ENCODE measurements at regions not wholly inside any gene's neighbourhood (a gene's known extent, or its start where the extent isn't known, plus 50 kb on each side); places are given as distances from the start of the nearest gene placed in this dataset.

DNA sequence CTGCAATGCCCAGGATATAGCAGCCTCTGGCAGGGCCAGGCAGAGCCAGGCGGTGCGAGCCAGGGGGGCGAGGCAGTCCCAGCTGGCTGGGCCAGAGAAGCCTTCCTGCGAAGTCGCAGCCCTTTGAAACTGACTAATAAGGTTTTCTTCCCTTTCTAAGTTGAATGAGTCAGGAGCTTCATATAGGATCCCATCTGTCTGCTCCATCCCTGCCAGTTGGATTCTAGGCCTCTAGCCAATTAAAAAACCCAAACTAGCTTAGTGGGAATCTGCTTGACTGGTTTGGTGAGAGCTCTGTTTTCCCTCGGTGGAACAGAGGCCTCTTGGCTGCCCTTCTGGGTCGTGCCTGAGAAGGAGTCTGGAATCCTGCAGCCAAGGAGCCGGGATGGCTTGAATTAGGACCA, 70.1 kb upstream of the RAPGEF1 start:
- peak; percentile 58 for DNase-seq

DNA sequence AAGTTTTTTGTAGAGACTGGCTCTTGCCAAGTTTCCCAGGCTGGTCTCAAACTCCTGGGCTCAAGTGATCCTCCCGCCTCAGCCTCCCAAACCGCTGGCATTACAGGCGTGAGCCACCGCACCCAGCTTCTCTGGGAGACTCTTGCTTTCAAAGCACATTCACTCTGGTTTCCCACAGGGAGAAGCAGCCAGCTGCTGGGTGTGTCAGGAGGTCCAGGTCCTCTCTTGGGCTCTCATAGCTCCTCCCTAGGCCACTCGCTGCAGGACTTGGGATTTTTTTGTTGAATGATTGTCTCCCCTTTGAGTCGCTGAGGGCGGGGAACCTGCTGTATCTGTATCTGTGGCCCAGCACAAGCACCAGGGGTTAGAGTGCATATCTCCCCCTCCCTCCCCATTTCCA, 68.4 kb upstream of the RAPGEF1 start:
- DNase-seq = no peak

DNA sequence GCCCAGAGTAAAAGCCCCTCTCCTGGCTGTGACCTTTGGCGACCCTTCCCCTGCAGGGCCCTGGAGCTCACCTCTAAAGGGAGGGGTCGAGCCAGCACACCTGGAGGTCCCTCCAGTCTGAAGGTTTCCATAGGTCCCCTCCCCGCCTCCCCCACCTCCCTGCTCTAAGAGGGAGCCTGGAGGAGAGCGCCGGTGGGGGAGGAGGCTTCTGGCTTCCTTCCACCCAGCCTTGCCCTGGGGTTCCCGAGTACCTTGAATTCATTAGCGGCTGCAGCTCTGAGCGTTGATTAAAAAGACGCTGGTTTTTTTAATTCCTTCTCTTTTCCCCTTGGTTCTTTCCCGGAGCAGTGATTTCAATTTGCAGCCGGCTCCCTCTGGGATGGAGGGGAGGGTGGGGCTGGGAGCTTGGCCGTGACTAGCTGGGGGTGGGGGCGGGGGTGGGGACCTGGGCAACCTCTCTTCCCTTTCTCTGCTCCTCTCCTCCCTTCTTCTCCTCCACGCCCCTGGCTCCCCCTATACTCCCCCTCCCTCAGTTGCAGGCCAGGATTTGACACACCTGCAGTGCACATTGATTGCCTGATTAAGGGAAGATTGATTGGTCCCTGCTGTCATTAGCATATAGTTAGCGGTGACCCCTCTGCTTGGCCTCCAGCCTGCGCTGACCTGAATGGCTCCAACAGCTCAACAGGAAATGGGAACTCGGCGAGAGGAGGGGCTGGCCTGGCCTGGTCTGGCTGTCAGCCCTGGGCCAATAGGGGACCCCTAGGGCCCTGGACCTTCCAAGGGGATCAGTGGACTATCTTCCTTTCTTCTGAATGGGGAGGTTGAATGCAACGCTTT, 67.5 kb upstream of the RAPGEF1 start:
- DNase-seq = no peak

DNA sequence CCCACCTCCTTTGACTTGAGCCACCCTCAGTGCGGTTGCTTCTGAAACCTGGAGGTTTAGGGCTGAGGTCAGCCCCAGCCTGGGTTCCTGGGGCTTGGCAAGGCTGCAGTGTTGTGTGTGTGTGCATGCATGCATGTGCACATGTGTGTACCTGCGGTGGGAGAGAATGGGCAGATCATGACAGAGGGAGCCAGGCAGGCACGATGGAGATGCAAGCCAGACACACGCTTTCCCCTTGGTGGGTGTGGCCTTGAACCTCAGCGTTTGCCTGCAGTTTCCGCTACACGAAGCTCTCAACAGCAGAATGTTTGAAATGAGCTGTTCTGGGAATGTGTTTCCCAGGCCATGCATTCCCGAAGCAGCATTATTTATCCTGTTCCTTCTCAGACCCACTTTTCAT, 65.9 kb upstream of the RAPGEF1 start:
- no peak for DNase-seq

DNA sequence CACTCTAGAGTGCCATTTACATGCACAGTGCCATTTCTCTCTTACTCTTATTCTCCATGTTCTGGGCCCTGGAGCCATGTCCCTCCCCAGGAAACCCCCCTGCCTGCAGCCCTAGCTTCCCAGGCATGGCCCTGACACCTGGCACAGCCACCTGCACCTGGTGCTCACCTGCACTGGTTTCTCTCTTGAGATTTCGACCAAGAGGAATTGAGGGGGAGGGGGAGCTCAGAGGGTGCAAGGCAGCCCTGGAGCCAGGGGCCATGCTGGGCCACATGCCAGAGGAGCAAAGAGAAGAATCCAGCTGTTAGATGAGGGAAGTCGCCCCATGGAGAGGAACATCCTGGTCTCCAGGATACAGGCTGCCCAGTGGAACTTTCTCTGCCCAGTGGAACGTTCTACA, 65.0 kb upstream of the RAPGEF1 start:
- no peak for DNase-seq

DNA sequence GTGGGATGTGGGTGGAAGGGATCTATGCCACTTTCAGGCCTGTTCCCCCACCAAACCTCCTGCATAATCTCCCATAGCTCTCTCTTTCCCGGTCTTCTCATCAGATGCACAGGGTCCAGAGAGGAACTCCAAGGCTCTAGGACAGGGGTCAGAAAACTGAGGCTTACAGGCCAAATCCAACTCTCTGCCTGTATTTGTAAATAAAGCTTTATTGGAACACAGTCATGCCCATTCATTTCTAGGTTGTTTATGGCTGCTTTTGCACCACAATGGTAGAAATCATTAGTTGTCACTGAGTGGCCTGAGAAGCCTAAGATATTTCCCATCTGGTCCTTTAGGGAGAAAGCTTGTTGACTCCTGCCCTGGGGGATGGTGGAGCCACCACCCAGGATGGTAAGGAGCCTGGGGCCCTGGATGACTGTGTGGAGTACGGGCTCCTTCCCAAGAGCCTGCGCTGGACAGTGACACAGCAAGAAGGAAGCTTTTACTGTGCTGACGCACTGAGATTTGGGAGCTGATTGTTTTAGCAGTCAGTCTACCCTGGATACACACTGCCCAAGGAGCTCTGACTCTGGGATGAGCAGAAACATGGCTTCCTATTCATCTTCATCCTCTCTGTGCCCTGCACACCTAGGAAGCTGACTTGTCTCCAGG, 64.0 kb upstream of the RAPGEF1 start:
- DNase-seq = no peak

DNA sequence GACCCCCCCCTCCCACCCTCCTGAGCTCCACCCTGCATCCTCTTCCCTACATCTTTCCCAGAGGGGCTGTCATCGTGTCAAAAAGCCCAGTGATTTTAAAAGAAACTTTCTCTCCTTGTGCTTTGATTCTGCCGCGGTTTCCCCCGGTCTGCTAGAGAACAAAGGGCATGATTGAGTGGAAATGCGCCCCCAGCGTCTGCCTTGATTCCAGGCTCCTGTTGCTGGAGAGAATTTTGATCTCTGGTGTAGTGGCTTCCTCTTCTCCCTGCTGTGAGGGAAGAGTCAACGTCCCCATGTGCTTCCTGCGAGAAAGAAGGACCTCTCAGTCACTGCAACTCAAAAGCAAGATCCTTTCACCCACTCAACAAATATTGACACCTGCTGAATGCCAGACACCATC, 61.9 kb upstream of the RAPGEF1 start:
- no peak for DNase-seq

DNA sequence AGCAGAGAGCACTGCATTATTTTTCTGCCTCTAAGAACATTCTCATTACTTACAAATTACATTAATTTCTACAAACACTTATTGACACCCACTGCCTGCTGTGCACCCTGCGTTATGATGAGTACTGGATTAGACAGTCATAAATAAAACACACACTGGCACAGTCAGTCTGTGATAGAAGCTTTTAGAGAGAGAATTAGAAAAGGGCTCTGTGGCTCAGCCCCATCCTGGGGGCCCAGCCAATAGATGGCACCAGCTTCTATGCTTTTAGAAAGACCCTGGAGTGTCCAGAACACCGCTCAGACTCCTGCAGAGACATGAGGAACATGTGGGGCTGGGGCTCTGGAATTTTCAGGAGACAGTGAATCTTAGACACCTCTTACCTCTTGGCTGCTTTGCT, 61.0 kb upstream of the RAPGEF1 start:
- no peak for DNase-seq

DNA sequence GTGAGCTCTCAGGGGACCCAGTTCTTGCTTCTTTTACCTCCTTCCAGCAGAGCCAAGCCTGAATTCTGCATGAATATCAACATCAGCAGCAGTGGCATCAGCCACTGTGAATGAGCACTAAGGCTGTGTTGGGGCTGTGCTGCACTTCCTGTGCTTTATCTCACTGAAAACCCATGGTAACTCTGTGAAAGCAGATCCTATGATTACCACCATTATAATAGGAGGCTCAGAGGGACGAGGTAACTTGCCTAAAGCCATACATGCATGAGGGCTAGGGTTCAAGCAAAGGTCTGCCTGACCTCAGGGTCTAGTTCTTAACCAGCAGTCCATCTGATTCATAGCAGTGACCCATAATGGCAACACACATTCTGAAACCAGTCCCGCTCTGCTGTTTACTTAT, 60.5 kb upstream of the RAPGEF1 start:
- DNase-seq = no peak

DNA sequence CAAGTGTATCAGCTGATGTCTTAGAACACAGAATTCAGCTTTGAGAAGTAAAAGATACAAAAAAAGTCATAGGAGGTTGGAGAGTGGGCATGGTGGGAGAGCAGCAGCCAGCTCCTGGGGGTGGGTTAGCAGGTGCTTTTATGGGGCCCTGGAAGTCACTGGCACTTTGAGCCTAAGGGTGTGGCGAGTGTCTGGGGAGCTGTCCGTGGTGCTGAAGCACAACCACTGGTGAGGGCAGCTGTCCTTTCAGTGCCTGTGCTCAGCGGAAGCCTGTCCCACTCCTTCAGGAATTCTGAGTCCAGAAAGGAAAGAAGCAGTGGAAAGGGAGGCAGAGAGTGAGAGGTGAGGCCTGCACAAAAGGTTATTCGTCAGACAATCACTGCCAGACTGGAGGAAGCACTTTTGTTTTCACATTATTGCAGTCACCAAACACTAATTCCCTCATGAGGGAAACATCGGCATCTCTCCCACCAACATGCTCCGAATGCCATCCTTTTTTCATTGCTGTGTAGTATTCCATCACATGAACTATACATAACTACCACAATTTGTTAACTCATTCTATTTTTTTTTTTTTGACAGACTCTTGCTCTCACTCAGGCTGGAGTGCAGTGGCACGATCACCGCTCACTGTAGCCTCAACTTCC, 59.4 kb upstream of the RAPGEF1 start:
- peak; percentile 40 for DNase-seq

DNA sequence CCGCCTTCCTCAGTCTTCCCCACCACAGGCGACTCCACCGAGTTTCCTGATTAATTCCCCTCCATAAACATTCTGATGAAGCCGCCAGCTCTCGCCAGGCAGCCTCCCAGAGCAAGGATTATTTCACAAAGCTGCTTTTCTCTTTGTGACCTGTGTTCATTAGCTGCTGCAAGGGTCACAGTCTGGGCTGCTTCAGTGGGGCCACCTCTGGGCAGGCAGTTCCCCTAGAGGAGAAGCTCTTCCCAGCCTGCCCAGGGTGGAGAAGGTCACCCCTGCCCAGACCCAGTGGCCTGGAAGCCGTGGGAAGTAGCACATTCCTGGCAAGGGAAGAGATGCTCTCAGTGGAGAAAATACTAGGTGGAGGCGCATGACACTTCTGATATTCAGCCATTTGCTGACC, 58.4 kb upstream of the RAPGEF1 start:
- DNase-seq = no peak

DNA sequence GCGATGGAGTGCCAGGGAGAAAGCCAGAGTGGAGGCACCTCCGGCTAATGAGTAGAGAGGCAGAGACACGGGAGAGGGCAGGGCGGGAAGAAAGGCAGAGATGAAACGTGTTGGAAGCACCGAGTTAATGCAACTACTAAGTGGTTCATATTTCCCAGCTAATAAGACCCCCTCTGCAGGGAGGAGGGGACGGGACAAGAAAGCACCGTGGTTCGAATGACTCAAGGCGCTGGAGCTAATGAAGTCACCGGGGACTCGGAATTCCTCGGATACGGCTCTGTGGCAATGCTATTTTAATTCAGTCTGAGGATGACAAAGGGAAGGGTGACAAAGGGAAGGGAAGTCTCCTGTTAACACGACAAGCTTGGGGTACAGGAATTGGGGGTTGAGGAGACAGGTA, 54.5 kb upstream of the RAPGEF1 start:
- DNase-seq = no peak

DNA sequence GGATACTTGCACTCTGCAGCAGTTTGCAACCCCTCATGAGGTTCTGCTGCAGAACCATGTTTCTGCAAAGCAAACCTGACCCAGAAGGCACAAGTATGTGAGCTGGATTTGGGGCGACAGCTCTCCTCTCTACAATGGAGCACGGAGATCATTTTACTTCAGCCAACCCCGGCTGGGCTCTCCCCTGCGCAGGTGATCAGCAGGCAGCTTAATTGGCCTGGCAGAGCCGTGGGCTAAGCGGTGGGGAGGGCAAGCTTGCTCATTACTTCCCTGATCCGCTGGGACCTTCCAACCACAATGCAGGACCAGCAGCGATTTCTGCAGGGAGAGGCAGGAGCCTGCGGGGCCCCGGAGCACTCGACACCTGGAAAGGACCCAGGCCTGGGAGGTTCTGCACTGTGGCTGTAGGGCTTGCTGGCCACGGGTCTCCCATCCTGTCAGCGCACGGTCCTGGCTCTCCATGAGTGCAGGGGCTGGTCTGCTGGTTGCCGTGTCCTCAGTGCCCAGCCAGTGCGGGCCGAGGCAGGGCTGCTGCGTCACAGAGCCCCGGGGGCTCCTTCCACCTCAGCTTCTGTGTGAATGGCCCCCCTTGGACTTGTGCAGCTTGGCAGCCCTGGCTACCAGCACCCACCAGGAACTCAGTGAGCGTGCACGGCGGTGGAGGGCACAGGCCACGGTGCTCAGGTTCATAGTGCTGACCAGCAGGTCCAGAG, 51.8 kb upstream of the RAPGEF1 start:
- no peak for DNase-seq
